Endothelial cell (in vitro differentiated cells): ENCODE measurements at regions not wholly inside any gene's neighbourhood (a gene's known extent, or its start where the extent isn't known, plus 50 kb on each side); places are given as distances from the start of the nearest gene placed in this dataset.

Source experiments
- DNase-seq: peaks from one replicate; pipeline ENCODE4 v3.0.0; 2021; ENCODE audit warnings: low spot score
- H3K27ac Mint-ChIP-seq: one replicate; pipeline ENCODE4 v1.8.0; 2021; ENCODE audit warnings: mixed read lengths, inconsistent platforms; ENCODE audit not compliant: unreplicated experiment
- H3K27me3 Mint-ChIP-seq: one replicate; pipeline ENCODE4 v1.8.0; 2021; ENCODE audit warnings: mild to moderate bottlenecking, moderate library complexity, mixed read lengths, inconsistent platforms; ENCODE audit not compliant: unreplicated experiment
- H3K36me3 Mint-ChIP-seq: one replicate; pipeline ENCODE4 v1.8.0; 2021; ENCODE audit warnings: mild to moderate bottlenecking, low read depth, mixed read lengths, inconsistent platforms; ENCODE audit not compliant: unreplicated experiment
- H3K4me1 Mint-ChIP-seq: one replicate; pipeline ENCODE4 v1.8.0; 2021; ENCODE audit warnings: mild to moderate bottlenecking, mixed read lengths, inconsistent platforms; ENCODE audit not compliant: unreplicated experiment
- H3K4me3 Mint-ChIP-seq: one replicate; pipeline ENCODE4 v1.8.0; 2021; ENCODE audit warnings: mild to moderate bottlenecking, mixed read lengths, inconsistent platforms; ENCODE audit not compliant: unreplicated experiment
- H3K9me3 Mint-ChIP-seq: one replicate; pipeline ENCODE4 v1.8.0; 2021; ENCODE audit warnings: mixed read lengths, inconsistent platforms; ENCODE audit not compliant: unreplicated experiment
- TF ChIP-seq, protein P1 (sequence below): fragments of 200-600 bp; sonication (generic); IDR thresholded peaks from one replicate; pipeline ENCODE4 v1.5.0; 2021; ENCODE audit warnings: antibody characterized with exemption; ENCODE audit not compliant: unreplicated experiment

DNA sequence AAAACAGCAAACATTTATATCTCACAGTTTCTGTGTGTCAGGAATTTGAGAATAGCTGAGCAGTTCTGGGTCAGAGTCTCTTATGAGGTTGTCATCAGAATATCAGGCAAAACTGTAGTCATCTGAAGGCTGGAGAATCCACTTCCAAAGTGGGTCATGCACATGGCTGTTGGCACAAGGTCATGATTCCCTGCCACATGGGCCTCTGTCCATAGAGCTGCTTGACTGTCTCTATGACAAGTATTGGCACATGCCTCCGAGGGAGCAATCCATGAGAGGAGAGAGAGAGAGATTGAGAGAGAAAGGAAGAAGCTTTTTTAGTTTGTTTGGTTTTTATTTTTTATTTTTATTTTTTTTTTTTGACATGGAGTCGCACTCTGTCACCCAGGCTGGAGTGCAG is 101.8 kb upstream of the DDX18 start:
- no peak overlapping the region for H3K4me3 Mint-ChIP-seq
- H3K36me3 Mint-ChIP-seq = no peaks in the 10 kb centered on the region
- no peaks in the 10 kb centered on the region for H3K27me3 Mint-ChIP-seq
- no peak for DNase-seq
- TF ChIP-seq, protein P1, sequence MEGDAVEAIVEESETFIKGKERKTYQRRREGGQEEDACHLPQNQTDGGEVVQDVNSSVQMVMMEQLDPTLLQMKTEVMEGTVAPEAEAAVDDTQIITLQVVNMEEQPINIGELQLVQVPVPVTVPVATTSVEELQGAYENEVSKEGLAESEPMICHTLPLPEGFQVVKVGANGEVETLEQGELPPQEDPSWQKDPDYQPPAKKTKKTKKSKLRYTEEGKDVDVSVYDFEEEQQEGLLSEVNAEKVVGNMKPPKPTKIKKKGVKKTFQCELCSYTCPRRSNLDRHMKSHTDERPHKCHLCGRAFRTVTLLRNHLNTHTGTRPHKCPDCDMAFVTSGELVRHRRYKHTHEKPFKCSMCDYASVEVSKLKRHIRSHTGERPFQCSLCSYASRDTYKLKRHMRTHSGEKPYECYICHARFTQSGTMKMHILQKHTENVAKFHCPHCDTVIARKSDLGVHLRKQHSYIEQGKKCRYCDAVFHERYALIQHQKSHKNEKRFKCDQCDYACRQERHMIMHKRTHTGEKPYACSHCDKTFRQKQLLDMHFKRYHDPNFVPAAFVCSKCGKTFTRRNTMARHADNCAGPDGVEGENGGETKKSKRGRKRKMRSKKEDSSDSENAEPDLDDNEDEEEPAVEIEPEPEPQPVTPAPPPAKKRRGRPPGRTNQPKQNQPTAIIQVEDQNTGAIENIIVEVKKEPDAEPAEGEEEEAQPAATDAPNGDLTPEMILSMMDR = no peak
- H3K4me1 Mint-ChIP-seq = peaks cover 5% of the 10 kb centered on the region
- H3K9me3 Mint-ChIP-seq = no peaks in the 10 kb centered on the region
- no peak overlapping the region for H3K27ac Mint-ChIP-seq

DNA sequence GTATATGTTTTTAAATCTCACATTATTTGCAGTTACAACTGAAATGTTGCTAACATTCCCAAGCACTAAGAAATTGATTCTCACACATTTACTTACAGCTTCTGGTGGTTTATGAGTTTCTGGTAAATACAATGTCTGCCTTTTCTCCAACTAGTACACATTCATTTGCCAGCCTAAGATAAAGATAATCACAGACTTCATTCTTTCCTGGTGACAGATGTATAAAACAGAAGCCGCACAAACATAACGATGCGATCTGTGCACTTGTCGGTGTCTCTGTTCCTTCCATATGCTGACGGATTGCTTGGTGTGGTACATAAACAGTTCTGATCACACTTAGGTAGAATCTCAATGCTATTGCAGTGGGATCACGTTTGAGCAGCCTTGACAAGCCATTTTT is 100.4 kb upstream of the DDX18 start:
- no peaks in the 10 kb centered on the region for H3K4me1 Mint-ChIP-seq
- no peak for DNase-seq
- H3K4me3 Mint-ChIP-seq = no peak overlapping the region
- TF ChIP-seq, protein P1 = no peak
- H3K9me3 Mint-ChIP-seq = no peaks in the 10 kb centered on the region
- H3K36me3 Mint-ChIP-seq = no peaks in the 10 kb centered on the region
- no peak overlapping the region for H3K27ac Mint-ChIP-seq
- no peaks in the 10 kb centered on the region for H3K27me3 Mint-ChIP-seq

DNA sequence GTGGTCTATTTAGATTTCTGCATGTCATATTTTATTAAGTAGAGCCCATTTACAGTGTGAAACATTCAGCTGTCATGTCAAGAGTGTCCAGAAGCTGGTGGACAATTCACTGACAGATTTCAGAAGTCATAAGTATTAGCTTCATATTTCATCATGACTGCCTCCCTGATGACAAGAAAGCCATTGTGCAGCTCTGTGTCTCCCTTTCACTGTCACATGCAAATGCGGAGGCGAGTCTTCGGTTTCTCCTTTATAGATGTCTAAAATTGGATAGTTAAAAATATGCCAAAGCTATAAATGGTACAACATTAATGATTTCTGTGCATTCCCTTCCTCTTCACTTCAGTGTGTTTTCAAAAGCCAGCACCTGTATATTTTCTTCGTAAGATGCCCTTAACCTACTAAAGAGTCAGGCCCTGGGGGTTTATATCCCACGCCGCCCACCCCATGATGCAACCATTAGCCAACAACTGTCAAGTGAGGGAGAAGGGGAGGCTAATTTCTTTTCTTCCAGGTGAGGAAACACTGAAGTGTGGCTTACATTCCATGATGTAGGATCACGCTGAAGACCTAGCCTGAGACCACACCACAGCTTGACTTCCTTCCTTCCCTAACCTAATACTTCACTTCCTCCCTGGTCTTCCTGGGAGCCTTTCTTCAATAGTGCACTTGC is 99.6 kb upstream of the DDX18 start:
- TF ChIP-seq, protein P1 = no peak
- H3K4me1 Mint-ChIP-seq = no peaks in the 10 kb centered on the region
- H3K4me3 Mint-ChIP-seq = no peak overlapping the region
- no peaks in the 10 kb centered on the region for H3K9me3 Mint-ChIP-seq
- DNase-seq = no peak
- H3K27ac Mint-ChIP-seq = no peak overlapping the region
- no peaks in the 10 kb centered on the region for H3K36me3 Mint-ChIP-seq
- no peaks in the 10 kb centered on the region for H3K27me3 Mint-ChIP-seq

DNA sequence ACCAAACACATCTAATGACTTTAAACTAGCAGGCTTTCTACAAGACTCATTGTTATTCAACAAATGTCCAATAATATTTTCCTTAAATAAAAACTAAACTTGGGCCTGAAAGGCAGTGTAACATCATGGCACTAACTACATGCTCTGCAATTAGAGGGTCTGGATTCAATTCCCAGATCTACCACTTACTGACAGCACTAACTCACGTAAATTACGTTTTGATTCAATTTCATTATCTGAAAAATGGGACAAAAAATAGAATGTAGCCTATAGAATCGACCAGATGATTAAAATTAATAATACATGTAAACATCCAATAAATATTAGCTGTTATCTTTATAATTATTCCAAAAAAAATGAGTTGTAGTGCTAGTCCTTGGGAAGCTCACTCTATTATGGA is 98.0 kb upstream of the DDX18 start:
- TF ChIP-seq, protein P1 = no peak
- Mint-ChIP-seq H3K4me3 (no peak overlapping the region), H3K27me3 (no peaks in the 10 kb centered on the region), H3K4me1 (no peaks in the 10 kb centered on the region), H3K9me3 (no peaks in the 10 kb centered on the region), H3K36me3 (no peaks in the 10 kb centered on the region), H3K27ac (no peak overlapping the region)
- no peak for DNase-seq

DNA sequence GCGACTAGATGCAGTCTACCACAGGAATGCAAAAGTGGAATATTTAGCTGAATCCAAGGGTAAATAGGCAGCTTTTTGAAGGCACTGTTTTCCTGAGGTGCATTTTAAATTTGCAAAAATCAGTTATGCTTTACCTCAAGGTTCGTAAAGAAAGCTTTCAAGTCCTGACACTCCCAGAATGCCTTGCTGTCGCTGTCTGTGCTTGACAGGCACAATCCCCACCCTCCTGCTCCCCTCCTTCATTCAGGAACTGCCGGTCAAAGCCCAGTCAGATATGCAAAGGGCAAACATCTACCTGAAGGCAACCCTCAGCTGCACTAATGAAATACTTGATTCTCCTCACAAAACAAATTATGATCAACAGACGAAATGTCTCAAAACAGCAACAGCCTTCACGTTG is 97.4 kb upstream of the DDX18 start:
- TF ChIP-seq, protein P1 = no peak
- no peaks in the 10 kb centered on the region for H3K9me3 Mint-ChIP-seq
- H3K36me3 Mint-ChIP-seq = no peaks in the 10 kb centered on the region
- H3K4me1 Mint-ChIP-seq = no peaks in the 10 kb centered on the region
- no peaks in the 10 kb centered on the region for H3K27me3 Mint-ChIP-seq
- no peak for DNase-seq
- no peak overlapping the region for H3K4me3 Mint-ChIP-seq
- no peak overlapping the region for H3K27ac Mint-ChIP-seq
